ENCODE measurements at regions not wholly inside any gene's neighbourhood (a gene's known extent, or its start where the extent isn't known, plus 50 kb on each side); places are given as distances from the start of the nearest gene placed in this dataset.
"Not testable (repeated sequence)": the region's sequence is repeated elsewhere in the genome, so short reads cannot be mapped to it uniquely, and the experiment has no call there.

DNA sequence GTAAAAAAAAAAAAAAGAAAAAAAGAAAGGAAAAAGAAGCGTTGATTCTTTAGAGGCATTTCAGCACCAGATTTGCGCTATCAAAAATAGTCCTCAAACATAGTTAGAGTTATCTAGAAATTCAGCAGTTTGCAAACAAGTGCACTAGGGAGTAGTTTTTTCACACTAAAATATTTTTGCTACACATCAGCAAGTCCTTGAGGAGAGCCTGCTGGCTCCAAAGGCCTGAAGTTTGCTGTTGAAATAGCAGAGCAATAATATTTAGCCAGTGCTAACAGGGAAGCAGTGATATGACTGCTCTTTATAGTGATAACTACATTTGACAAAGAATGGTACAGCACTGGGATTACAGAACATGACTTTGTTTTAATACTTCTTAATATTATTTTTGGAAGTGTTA lies 472.2 kb downstream of the PCDH7 start:
- Histone ChIP-seq H3K36me3 (ENCODE audit: insufficient read depth, low read length) (no peaks in the 10 kb centered on the region), H3K9ac (ENCODE audit: low read depth, low read length) (no peak overlapping the region), H3K4me1 (ENCODE audit: insufficient read depth, low read length) (no peaks in the 10 kb centered on the region), H3K9me3 (ENCODE audit: control insufficient read depth, insufficient read depth, low read length) (no peaks in the 10 kb centered on the region)

DNA sequence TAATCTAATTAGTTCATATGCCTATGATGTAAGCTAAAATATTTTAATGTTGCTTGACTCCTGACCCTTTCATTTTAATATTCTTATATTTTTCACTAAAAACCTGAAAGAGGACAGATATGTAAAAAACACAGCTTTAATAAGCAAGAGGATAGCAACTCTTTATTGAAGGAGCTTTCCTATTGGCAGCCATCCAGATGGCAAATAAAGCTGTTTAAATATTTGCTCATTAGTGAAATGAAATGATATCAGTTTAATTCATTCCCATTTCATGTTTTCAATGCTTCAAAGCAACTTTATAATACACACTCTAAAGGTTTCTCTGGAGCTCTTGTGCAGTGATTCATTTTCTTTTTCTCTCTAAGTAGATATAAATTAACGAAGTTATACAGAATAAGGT lies 473.4 kb downstream of the PCDH7 start:
- H3K4me1 ChIP-seq (ENCODE audit: insufficient read depth, low read length), result no peaks in the 10 kb centered on the region
- no peaks in the 10 kb centered on the region for H3K36me3 ChIP-seq (ENCODE audit: insufficient read depth, low read length)
- no peaks in the 10 kb centered on the region for H3K9me3 ChIP-seq (ENCODE audit: control insufficient read depth, insufficient read depth, low read length)
- no peak overlapping the region for H3K9ac ChIP-seq (ENCODE audit: low read depth, low read length)

DNA sequence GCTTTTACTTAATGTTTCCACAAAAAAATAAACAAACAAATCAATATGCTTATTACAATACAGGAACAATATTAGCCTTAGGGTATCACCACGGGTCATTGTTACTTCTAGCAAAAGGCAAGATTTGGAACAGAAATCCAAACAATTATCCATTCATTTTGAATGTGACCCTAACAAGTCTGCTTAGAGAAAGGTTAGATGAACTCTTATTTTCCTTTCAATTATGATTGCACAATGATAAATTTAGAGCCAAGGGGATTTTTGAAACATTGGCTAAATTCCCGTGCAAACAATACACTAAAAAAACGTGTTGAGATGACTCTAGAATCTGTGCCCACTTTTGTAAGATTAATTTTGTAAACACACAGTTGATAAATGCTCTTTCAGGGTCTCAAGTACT lies 474.7 kb downstream of the PCDH7 start:
- Histone ChIP-seq H3K9me3 (ENCODE audit: control insufficient read depth, insufficient read depth, low read length) (peaks cover 2% of the 10 kb centered on the region), H3K9ac (ENCODE audit: low read depth, low read length) (no peak overlapping the region)

DNA sequence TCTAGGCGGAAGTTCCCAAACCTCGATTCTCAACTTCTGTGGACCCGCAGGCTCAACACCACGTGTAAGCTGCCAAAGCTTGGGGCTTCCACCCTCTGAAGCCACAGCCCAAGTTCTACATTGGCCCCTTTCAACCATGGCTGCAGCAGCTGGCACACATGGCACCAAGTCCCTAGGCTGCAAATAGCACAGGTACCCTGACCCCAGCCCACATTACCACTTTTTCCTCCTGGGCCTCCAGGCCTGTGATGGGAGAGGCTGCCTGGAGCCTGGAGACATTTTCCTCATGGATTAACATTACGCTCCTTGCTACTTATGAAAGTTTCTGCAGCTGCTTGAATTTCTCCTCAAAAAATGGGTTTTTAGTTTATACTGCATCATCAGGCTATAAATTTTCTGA lies 479.5 kb downstream of the PCDH7 start:
- Histone ChIP-seq H3K9me3 (ENCODE audit: control insufficient read depth, insufficient read depth, low read length) (peaks cover 2% of the 10 kb centered on the region), H3K36me3 (ENCODE audit: insufficient read depth, low read length) (no peaks in the 10 kb centered on the region), H3K9ac (ENCODE audit: low read depth, low read length) (no peak overlapping the region), H3K4me1 (ENCODE audit: insufficient read depth, low read length) (no peaks in the 10 kb centered on the region)

More for the DNA sequence above, 474.7 kb downstream of the PCDH7 start:
- Histone ChIP-seq H3K4me1 (ENCODE audit: insufficient read depth, low read length) (no peaks in the 10 kb centered on the region), H3K36me3 (ENCODE audit: insufficient read depth, low read length) (no peaks in the 10 kb centered on the region)

DNA sequence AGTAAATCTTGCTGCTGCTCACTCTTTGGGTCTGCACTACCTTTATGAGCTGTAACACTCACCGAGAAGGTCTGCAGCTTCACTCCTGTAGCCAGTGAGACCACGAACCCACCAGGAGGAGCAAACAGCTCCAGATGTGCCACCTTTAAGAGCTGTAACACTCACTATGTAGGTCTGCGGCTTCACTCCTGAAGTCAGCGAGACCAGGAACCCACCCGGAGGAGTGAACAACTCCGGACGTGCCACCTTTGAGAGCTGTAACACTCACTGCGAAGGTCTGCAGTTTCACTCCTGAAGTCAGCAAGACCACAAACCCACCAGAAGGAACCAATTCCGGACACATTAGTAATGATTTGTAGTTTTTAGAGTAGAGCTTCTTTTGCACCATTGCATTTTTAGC lies 481.9 kb downstream of the PCDH7 start:
- not testable (repeated sequence) for H3K36me3 ChIP-seq (ENCODE audit: insufficient read depth, low read length); H3K4me1 ChIP-seq (ENCODE audit: insufficient read depth, low read length); H3K9me3 ChIP-seq (ENCODE audit: control insufficient read depth, insufficient read depth, low read length); H3K9ac ChIP-seq (ENCODE audit: low read depth, low read length)

DNA sequence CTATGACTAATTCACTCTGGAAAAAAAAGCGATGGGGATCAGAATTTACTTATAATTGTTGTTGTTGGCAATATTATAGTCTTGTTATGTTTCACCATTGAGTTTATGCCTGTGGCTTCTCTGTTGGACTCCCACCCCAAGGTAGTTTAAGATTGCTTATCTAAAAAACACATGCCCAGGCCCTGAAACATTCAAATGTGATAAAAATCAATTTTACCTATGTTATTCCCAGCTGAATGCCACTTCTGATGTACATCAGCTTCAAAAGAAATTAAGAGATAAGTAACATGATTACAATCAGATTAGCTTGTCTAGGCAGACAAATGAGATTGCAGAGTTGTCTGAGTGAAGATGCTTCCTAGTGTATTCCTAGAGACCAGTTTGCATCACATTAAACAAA lies 484.7 kb downstream of the PCDH7 start:
- Histone ChIP-seq H3K36me3 (ENCODE audit: insufficient read depth, low read length) (no peaks in the 10 kb centered on the region), H3K4me1 (ENCODE audit: insufficient read depth, low read length) (no peaks in the 10 kb centered on the region), H3K9me3 (ENCODE audit: control insufficient read depth, insufficient read depth, low read length) (no peaks in the 10 kb centered on the region), H3K9ac (ENCODE audit: low read depth, low read length) (no peak overlapping the region)

DNA sequence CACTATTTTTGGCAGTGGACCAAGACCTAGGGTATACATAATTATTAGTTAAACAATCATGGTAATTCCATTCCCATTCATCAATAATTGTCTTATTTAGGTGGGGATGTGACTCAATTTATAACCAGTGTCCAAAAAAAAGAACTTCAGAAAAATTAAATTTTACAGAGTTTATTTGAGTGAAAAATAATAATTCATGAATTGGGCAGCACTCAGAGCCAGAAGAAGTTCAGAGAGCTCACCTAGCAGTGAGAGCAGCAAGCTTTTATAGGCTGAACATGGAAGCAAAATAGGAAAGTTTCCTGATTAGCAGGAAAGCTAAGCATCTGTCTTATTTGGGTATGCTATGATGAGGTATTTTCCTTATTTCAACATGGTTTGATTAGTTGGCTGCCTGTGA lies 500.8 kb downstream of the PCDH7 start:
- Histone ChIP-seq H3K4me1 (ENCODE audit: insufficient read depth, low read length) (no peaks in the 10 kb centered on the region), H3K36me3 (ENCODE audit: insufficient read depth, low read length) (no peaks in the 10 kb centered on the region), H3K9ac (ENCODE audit: low read depth, low read length) (no peak overlapping the region), H3K9me3 (ENCODE audit: control insufficient read depth, insufficient read depth, low read length) (no peaks in the 10 kb centered on the region)

DNA sequence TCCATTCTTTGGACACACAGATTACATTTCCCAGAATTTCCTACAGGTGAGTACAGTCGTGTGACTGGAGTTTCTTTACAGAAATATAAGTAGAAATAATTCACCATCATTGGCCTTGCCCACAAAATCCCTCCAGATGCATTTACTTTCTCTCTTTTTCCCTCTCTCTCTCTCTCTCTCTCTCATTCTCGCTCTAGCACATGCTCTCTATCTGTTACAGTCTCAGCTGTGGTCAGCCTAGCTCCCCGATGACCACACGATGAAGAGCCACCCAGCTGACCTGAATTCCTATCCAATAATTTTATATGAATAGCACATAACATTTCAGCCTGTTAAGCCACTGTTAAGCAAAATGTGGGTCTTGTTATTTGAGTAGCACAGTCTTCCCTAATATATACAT lies 507.9 kb downstream of the PCDH7 start:
- Histone ChIP-seq H3K9ac (ENCODE audit: low read depth, low read length) (no peak overlapping the region), H3K36me3 (ENCODE audit: insufficient read depth, low read length) (no peaks in the 10 kb centered on the region), H3K4me1 (ENCODE audit: insufficient read depth, low read length) (no peaks in the 10 kb centered on the region), H3K9me3 (ENCODE audit: control insufficient read depth, insufficient read depth, low read length) (no peaks in the 10 kb centered on the region)

DNA sequence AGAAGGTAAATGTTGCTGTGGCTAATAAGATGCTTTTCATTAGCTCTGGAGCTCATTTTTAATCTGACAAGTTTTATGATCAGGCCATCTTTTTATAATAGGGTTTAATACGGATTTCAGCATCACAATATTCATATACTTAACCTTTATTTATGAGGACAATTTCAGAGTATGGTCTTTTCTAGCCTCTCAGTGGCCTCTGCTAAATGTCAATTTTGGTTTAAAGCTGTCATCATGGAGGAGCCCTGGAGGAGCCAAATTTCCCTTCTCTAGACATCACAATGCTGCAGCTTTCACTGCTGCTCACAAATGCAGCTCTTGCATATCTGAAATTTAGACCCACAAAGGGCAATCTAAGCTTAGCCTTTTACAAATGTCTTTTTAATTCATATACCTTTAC lies 510.4 kb downstream of the PCDH7 start:
- H3K36me3 ChIP-seq (ENCODE audit: insufficient read depth, low read length), result no peaks in the 10 kb centered on the region
- no peaks in the 10 kb centered on the region for H3K9me3 ChIP-seq (ENCODE audit: control insufficient read depth, insufficient read depth, low read length)
- peaks cover 3% of the 10 kb centered on the region; the same call in 1 of the 2 replicates for H3K4me1 ChIP-seq (ENCODE audit: insufficient read depth, low read length)
- no peak overlapping the region for H3K9ac ChIP-seq (ENCODE audit: low read depth, low read length)

DNA sequence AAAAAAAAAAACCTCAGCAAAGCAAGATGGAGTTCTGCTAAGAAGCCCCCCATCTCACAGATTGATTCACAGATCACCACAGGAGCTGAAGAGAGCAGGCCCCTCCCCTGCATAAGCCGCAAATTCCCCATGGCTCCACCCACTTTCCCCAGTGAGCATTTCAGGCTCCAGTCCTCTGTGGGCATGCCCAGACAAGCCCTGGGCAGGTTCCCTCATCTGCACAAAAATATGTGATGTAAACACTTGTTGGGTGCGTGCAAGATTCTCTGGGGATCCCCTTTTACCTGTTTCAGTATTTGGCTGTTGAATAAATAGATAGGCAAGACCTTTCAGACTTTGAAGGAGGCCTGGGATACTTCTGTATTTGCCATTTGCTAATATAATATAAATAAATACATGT lies 514.3 kb downstream of the PCDH7 start:
- no peaks in the 10 kb centered on the region for H3K36me3 ChIP-seq (ENCODE audit: insufficient read depth, low read length)
- peaks cover 8% of the 10 kb centered on the region; the same call in 1 of the 2 replicates for H3K4me1 ChIP-seq (ENCODE audit: insufficient read depth, low read length)
- H3K9me3 ChIP-seq (ENCODE audit: control insufficient read depth, insufficient read depth, low read length), result no peaks in the 10 kb centered on the region; the same call in 1 of the 2 replicates
- no peak overlapping the region for H3K9ac ChIP-seq (ENCODE audit: low read depth, low read length)

DNA sequence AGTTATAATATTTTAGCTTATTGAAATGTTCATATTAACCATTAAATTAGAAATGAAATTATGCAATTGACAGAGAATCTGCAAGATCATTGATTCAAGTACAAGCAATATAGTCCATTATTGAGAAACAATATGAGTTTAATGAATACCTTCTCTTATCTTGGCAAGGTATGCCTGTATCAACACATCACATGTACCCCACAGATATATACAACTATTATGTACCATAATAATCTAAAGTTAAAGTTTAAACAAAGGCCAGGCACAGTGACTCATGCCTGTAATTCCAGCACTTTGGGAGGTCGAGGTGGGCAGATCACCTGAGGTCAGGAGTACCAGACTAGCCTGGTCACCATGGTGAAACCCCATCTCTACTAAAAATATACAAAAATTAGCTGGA lies 514.7 kb downstream of the PCDH7 start:
- no peaks in the 10 kb centered on the region for H3K36me3 ChIP-seq (ENCODE audit: insufficient read depth, low read length)
- H3K4me1 ChIP-seq (ENCODE audit: insufficient read depth, low read length), result peaks cover 8% of the 10 kb centered on the region; the same call in 1 of the 2 replicates
- no peaks in the 10 kb centered on the region; the same call in 1 of the 2 replicates for H3K9me3 ChIP-seq (ENCODE audit: control insufficient read depth, insufficient read depth, low read length)
- no peak overlapping the region for H3K9ac ChIP-seq (ENCODE audit: low read depth, low read length)

DNA sequence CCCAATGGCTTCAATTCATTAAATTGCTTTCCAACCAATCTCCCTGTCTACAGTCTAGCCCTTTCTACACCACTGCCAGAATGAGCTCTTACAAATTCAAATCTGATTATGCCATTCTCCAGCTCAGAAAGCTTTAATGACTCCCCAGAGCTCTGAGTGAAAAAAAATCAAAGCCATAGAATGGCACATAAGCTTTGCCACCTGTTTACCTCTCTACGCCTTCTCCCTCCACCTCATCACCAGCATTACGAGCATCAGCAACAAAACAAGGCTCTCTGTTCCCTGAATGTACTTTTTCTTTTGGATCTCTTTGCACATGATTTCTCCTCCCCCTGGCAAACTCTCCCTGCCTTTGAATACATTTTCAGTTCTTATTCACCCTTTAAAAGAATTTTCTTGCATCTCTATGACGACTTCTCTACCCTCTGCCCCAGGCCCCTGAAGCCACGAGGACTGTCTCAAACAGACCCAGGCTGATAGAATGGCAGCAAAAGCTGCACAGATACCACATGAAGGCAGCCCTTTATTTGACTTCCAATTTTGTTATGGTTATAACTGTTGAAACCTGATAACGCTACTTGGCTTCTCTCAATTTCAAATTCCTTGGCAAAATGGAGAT lies 516.0 kb downstream of the PCDH7 start:
- no peaks in the 10 kb centered on the region for H3K36me3 ChIP-seq (ENCODE audit: insufficient read depth, low read length)
- H3K9me3 ChIP-seq (ENCODE audit: control insufficient read depth, insufficient read depth, low read length), result no peaks in the 10 kb centered on the region; the same call in 1 of the 2 replicates
- H3K9ac ChIP-seq (ENCODE audit: low read depth, low read length), result no peak overlapping the region
- peaks cover 8% of the 10 kb centered on the region; the same call in 1 of the 2 replicates for H3K4me1 ChIP-seq (ENCODE audit: insufficient read depth, low read length)

DNA sequence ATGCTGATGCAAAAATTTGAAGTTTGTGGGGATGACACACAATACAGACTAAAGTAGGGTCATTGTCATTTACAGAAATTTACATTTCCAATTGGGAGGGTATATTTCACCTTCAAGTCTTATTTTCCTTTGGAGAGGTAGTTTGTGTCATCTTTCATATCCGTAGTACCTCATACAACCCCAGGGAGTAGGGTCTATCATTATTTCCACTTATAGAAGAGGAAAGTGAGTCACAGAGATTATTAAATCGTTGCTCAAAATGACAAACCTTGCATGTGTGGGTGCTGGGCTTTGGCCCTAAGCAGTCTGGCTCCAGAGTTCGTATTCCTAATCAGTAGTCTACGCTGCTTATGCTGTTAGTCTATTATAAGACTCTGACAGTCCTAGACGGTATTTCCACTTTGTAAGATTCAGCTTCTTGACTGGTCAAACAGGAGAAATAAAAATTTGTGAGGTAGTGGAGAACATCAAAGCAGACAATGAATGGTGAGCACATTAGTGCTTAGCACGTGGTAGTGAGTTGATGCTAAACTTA lies 516.5 kb downstream of the PCDH7 start:
- Histone ChIP-seq H3K9ac (ENCODE audit: low read depth, low read length) (no peak overlapping the region), H3K4me1 (ENCODE audit: insufficient read depth, low read length) (peaks cover 12% of the 10 kb centered on the region), H3K9me3 (ENCODE audit: control insufficient read depth, insufficient read depth, low read length) (no peaks in the 10 kb centered on the region; the same call in 1 of the 2 replicates), H3K36me3 (ENCODE audit: insufficient read depth, low read length) (no peaks in the 10 kb centered on the region)

DNA sequence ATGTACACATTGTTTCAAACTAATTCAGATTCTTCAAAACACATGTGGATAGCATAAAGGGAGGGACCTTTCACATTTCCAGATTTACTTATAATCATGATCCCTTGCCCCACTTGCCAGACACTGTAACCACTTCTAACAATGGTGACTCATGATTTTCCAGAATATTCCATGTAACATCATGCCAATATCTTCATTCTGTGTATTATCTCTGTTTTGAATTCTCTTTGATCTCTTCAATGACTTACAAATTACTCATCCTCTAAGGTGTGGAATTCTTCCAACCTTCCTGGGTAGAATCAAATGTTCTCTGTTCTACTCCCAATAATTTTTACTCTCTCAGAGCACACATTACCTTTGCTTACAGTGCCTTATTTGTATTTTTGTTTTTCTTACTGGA lies 517.1 kb downstream of the PCDH7 start:
- peaks cover 16% of the 10 kb centered on the region for H3K4me1 ChIP-seq (ENCODE audit: insufficient read depth, low read length)
- H3K9me3 ChIP-seq (ENCODE audit: control insufficient read depth, insufficient read depth, low read length), result no peaks in the 10 kb centered on the region; the same call in 1 of the 2 replicates
- H3K9ac ChIP-seq (ENCODE audit: low read depth, low read length), result no peak overlapping the region
- H3K36me3 ChIP-seq (ENCODE audit: insufficient read depth, low read length), result no peaks in the 10 kb centered on the region

DNA sequence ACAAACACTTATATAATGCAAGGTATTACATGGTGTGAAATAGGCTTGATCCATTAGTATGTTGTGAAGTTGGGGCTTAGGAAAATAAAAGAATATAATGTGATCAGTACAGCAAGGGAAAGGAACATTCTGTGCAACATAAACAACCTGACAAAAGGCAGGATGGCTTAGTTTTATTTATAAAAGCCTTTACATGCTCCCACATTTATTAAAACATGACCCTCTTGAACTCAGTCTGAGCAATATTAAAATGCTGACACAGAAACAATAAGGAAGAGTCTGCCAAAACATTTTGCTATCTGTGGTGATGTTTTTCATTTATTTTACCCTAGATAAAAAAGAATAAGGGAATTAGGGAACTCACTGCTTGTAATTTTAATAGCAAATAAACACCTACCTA lies 519.7 kb downstream of the PCDH7 start:
- no peaks in the 10 kb centered on the region; the same call in 1 of the 2 replicates for H3K9me3 ChIP-seq (ENCODE audit: control insufficient read depth, insufficient read depth, low read length)
- no peak overlapping the region for H3K9ac ChIP-seq (ENCODE audit: low read depth, low read length)
- H3K4me1 ChIP-seq (ENCODE audit: insufficient read depth, low read length), result peaks cover 13% of the 10 kb centered on the region; the same call in 1 of the 2 replicates
- no peaks in the 10 kb centered on the region for H3K36me3 ChIP-seq (ENCODE audit: insufficient read depth, low read length)

Data from ES-I3 (cell line).